ENCODE measurements at regions not wholly inside any gene's neighbourhood (a gene's known extent, or its start where the extent isn't known, plus 50 kb on each side); places are given as distances from the start of the nearest gene placed in this dataset.
"Not testable (repeated sequence)": the region's sequence is repeated elsewhere in the genome, so short reads cannot be mapped to it uniquely, and the experiment has no call there.

DNA sequence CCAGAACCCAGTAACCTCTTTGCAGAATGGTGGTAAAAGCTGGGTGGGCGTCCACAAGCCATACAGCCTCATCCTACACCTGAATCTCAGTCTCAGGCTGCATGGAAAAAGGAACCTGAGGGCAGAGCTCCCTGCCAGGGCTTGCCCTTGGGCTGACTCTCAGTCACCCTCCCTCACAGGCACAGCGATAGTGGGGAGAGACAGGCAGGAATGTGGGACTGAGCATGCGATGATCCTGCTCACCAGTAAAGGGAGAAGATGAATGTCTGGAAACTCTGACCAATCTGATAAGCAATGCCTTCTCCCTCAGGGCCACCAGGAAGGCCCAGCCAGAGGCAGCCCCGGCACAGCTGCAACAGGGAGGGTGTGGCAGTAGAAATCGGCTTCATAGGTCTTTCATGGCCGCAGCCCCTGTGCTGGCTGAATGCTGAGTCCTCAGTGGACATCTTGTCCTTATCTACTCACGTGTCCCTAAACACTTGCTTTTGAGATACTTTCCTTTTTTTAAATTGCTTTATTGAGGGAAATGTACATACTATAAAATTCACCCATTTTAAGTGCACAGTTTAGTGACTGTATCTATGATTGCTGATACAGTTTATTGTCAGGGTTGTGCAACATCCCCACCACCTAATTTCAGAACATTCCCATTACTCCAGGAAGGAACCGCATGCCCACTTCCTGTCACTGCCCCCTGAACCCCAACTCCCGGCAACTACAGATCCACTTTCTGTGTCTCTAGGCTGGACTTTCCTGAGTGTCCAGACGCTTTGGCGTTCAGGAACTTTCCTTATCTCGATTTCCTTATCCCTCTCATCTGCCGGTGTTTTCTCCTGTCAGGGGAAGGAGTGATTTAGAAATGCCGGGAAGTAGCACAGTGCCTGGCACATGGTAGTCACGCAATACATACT, 258.1 kb downstream of the PCNX1 start:
- Mint-ChIP-seq H3K9me3 (ENCODE audit: low read depth) (peaks cover 12% of the 10 kb centered on the region), H3K4me3 (ENCODE audit: unreplicated experiment) (no peak overlapping the region), H3K4me1 (ENCODE audit: low read depth) (peaks cover 4% of the 10 kb centered on the region), H3K27ac (ENCODE audit: unreplicated experiment) (no peak overlapping the region), H3K36me3 (ENCODE audit: low read depth) (peaks cover 4% of the 10 kb centered on the region), H3K27me3 (ENCODE audit: low read depth) (peaks cover 8% of the 10 kb centered on the region)
- DNase-seq (ENCODE audit: low spot score): no peak
- TF ChIP-seq, protein P1, sequence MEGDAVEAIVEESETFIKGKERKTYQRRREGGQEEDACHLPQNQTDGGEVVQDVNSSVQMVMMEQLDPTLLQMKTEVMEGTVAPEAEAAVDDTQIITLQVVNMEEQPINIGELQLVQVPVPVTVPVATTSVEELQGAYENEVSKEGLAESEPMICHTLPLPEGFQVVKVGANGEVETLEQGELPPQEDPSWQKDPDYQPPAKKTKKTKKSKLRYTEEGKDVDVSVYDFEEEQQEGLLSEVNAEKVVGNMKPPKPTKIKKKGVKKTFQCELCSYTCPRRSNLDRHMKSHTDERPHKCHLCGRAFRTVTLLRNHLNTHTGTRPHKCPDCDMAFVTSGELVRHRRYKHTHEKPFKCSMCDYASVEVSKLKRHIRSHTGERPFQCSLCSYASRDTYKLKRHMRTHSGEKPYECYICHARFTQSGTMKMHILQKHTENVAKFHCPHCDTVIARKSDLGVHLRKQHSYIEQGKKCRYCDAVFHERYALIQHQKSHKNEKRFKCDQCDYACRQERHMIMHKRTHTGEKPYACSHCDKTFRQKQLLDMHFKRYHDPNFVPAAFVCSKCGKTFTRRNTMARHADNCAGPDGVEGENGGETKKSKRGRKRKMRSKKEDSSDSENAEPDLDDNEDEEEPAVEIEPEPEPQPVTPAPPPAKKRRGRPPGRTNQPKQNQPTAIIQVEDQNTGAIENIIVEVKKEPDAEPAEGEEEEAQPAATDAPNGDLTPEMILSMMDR (IDR thresholded peaks at IDR 0.05): no peak

DNA sequence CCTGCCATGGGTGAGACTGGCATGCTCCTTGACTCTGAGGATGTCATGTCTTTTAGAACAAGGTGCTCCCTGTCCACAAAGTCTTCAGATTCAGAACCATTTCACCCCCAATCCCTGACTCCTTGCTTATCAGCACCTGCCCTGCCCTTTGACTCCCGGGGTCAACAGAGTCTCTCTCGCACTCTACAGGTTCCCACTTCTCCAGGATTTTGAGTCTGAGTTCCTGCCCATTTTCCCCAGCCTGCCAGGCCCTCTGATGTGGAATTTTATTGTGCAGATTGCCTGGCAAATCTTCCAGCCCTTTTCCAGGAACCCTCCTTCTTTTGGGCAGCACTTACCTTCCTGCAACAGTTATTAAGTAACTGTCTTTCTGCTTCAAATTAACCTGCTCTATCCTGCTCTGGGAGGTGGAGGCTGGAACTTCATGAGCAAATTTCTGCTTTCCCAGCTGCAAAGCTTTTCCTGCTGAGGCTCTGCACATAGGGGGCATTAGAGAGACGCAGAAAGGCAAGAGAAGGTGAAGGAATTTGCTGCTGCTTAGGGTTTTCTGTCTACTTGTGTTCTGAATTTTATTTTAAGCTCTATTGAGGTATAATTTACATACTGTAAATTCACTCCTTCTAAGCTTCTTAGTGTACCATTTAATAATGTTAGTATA, 259.1 kb downstream of the PCNX1 start:
- Mint-ChIP-seq H3K4me1 (ENCODE audit: low read depth) (peaks cover 4% of the 10 kb centered on the region), H3K36me3 (ENCODE audit: low read depth) (peaks cover 2% of the 10 kb centered on the region), H3K9me3 (ENCODE audit: low read depth) (peaks cover 3% of the 10 kb centered on the region), H3K4me3 (ENCODE audit: unreplicated experiment) (no peak overlapping the region), H3K27me3 (ENCODE audit: low read depth) (peaks cover 11% of the 10 kb centered on the region), H3K27ac (ENCODE audit: unreplicated experiment) (no peak overlapping the region)
- TF ChIP-seq, protein P1 (IDR thresholded peaks at IDR 0.05): peak; percentile 78
- no peak for DNase-seq (ENCODE audit: low spot score)

DNA sequence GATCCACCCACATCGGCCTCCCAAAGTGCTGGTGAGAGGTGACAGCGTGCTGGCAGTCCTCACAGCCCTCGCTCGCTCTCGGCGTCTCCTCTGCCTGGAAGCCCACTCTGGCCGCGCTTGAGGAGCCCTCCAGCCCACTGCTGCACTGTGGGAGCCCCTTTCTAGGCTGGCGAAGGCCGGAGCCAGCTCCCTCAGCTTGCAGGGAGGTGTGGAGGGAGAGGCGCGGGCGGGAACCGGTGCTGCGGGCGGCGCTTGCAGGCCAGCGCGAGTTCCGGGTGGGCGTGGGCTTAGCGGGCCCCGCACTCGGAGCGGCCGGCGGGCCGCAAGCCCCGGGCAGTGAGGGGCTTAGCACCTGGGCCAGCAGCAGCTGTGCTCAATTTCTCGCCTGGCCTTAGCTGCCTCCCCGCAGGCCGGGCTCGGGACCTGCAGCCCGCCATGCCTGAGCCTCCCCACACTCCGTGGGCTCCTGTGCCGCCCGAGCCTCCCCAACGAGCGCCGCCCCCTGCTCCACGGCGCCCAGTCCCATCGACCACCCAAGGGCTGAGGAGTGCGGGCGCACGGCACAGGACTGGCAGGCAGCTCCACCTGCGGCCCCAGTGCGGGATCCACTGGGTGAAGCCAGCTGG, 260.2 kb downstream of the PCNX1 start:
- H3K4me1 Mint-ChIP-seq (ENCODE audit: low read depth); DNase-seq (ENCODE audit: low spot score); H3K36me3 Mint-ChIP-seq (ENCODE audit: low read depth); H3K27ac Mint-ChIP-seq (ENCODE audit: unreplicated experiment); H3K9me3 Mint-ChIP-seq (ENCODE audit: low read depth); H3K4me3 Mint-ChIP-seq (ENCODE audit: unreplicated experiment): not testable (repeated sequence)
- H3K27me3 Mint-ChIP-seq (ENCODE audit: low read depth): peaks cover 15% of the 10 kb centered on the region

DNA sequence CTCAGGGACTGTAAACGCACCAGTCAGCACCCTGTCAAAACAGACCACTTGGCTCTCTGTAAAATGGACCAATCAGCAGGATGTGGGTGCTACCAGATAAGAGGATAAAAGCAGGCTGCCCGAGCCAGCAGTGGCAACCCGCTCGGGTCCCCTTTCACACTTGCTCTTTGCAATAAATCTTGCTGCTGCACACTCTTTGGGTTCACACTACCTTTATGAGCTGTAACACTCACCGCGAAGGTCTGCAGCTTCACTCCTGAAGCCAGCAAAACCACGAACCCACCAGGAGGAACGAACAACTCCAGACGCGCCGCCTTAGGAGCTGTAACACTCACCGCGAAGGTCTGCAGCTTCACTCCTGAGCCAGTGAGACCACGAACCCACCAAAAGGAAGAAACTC, 260.9 kb downstream of the PCNX1 start:
- not testable (repeated sequence) for H3K9me3 Mint-ChIP-seq (ENCODE audit: low read depth); H3K4me3 Mint-ChIP-seq (ENCODE audit: unreplicated experiment); H3K36me3 Mint-ChIP-seq (ENCODE audit: low read depth); H3K27ac Mint-ChIP-seq (ENCODE audit: unreplicated experiment); DNase-seq (ENCODE audit: low spot score); H3K4me1 Mint-ChIP-seq (ENCODE audit: low read depth)
- H3K27me3 Mint-ChIP-seq (ENCODE audit: low read depth): peaks cover 15% of the 10 kb centered on the region

DNA sequence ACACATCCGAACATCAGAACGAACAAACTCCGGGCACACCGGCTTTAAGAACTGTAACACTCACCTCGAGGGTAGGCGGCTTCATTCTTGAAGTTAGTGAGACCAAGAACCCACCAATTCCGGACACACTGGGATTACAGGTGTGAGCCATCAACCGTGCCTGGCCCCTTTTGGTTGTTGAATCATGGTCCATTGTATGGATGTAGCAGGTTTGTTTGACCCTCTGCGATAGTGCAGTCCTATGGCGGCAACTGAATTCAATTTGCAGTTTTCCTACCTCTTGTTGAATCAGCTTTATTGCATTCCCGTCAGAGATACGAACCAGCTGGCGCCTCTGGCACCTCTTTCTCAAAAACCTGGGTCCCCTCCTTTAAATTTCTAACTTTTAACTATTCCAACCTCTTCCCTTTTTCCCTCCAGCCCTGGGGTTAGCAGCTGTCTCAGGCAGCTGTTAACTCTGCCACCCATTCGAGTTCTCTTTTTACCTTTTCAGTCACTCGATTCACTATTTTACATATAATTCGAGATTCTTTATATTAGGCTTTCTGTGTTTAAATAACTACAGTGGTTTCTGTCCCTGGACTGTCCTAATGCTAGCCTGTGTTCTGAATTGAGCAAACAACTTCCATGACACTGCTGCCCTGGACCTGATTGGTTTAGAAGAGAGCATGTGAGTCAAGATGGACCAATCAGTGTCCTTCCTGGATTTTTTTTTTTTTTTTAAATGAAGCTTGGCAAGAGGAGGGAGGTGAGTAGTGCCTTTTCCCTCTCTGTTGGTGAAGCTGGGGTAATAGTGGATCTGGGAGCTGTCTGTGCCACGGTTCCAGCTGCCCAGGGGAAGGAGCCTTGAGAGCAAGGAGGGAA, 261.5 kb downstream of the PCNX1 start:
- no peak overlapping the region for H3K27ac Mint-ChIP-seq (ENCODE audit: unreplicated experiment)
- H3K36me3 Mint-ChIP-seq (ENCODE audit: low read depth): no peaks in the 10 kb centered on the region
- H3K27me3 Mint-ChIP-seq (ENCODE audit: low read depth): peaks cover 15% of the 10 kb centered on the region
- H3K4me3 Mint-ChIP-seq (ENCODE audit: unreplicated experiment): no peak overlapping the region
- no peaks in the 10 kb centered on the region for H3K9me3 Mint-ChIP-seq (ENCODE audit: low read depth)
- no peak for DNase-seq (ENCODE audit: low spot score)
- TF ChIP-seq, protein P1 (IDR thresholded peaks at IDR 0.05): no peak
- no peaks in the 10 kb centered on the region for H3K4me1 Mint-ChIP-seq (ENCODE audit: low read depth)
